Esophagus squamous epithelium (tissue), 5 donors: ENCODE measurements at regions not wholly inside any gene's neighbourhood (a gene's known extent, or its start where the extent isn't known, plus 50 kb on each side); places are given as distances from the start of the nearest gene placed in this dataset.

Source experiments
- DNase-seq: peaks from one replicate; lab custom pipeline; 2025; lab: John Stamatoyannopoulos, UW
- H3K27ac ChIP-seq, 4 donors: fragments of 200-600 bp; sonication (generic); one replicate each; pipeline ENCODE4 v1.5.1; 2016 to 2019; ENCODE audit warnings: mild to moderate bottlenecking in 1 of 4
- H3K27me3 ChIP-seq, 4 donors: fragments of 200-600 bp; sonication (generic); 1 replicate in 3 of 4; 2 replicates in 1 of 4; pipeline versions ENCODE4 v1.5.1 to v1.6.0; 2017 to 2021; ENCODE audit warnings: antibody characterized with exemption in 1 of 4
- H3K36me3 ChIP-seq, 3 donors: fragments of 200-600 bp; sonication (generic); one replicate each; pipeline ENCODE4 v1.5.1; 2016 to 2019
- H3K4me1 ChIP-seq, 3 donors: fragments of 200-600 bp; sonication (generic); one replicate each; pipeline ENCODE4 v1.5.1; 2017 to 2019
- H3K4me3 ChIP-seq, 4 donors: fragments of 200-600 bp; sonication (generic); 1 replicate in 3 of 4; 2 replicates in 1 of 4; pipeline ENCODE4 v1.5.1; 2016 to 2019; ENCODE audit warnings: mild to moderate bottlenecking in 2 of 4, moderate library complexity in 1 of 4
- H3K9me3 ChIP-seq, 3 donors: fragments of 200-600 bp; sonication (generic); one replicate each; pipeline ENCODE4 v1.5.1; 2016 to 2019
- CTCF ChIP-seq, 6 experiments: fragments of 450-650 bp in 4 of 6; fragments of 200-600 bp in 2 of 6; sonication (generic) in 2 of 6; IDR thresholded peaks; one replicate each; pipeline ENCODE4 v1.5.1; 2016 to 2019; ENCODE audit warnings: antibody characterized with exemption in 6 of 6, mild to moderate bottlenecking in 4 of 6, moderate library complexity in 4 of 6
- POLR2A ChIP-seq, 4 donors: fragments of 450-650 bp; IDR thresholded peaks; one replicate each; pipeline ENCODE4 v1.6.1; 2017; ENCODE audit warnings: antibody characterized with exemption in 4 of 4, mild to moderate bottlenecking in 4 of 4, moderate library complexity in 3 of 4
- WGBS, 2 donors: methylation state at CpG; one replicate each; pipeline ENCODE4 v1.1.5; 2018; 5-methylcytosine and 5-hydroxymethylcytosine counted together
- intact Hi-C: fragments of 100-400 bp; cut with DNase I; formaldehyde crosslinking; loops from one replicate; pipeline ENCODE4 v1.15.0; 2022
- donor health status: DM: yes; HTN: yes; CAD: no.

- WGBS, 2 donors = 53 to 80% methylated on average over 10 of the region's 10 CpGs
- H3K4me3 ChIP-seq = no peak overlapping the region
- intact Hi-C loops = no loop called here
- H3K9me3 ChIP-seq = no peaks in the 10 kb centered on the region
- no peak overlapping the region for H3K27ac ChIP-seq
- TF ChIP-seq CTCF (IDR thresholded peaks at IDR 0.05) = no peak
- TF ChIP-seq POLR2A (IDR thresholded peaks at IDR 0.05) = no peak
- no peak for DNase-seq
- H3K36me3 ChIP-seq = no peaks in the 10 kb centered on the region
- H3K4me1 ChIP-seq = no peaks in the 10 kb centered on the region
- no peaks in the 10 kb centered on the region for H3K27me3 ChIP-seq
These were observed 427.4 kb upstream of the JARID2 start for GRCh38 chr6:14818422-14818884.

- H3K27ac ChIP-seq = no peak overlapping the region
- WGBS, 2 donors = 65 to 79% methylated on average over 4 of the region's 4 CpGs
- H3K27me3 ChIP-seq = no peaks in the 10 kb centered on the region
These were observed 426.9 kb upstream of the JARID2 start for GRCh38 chr6:14819001-14819400.

GRCh38 chr6:14819840-14820420, 425.9 kb upstream of the JARID2 start:
- intact Hi-C loops = no loop called here
- no peak overlapping the region for H3K4me3 ChIP-seq
- no peak for DNase-seq
- H3K27ac ChIP-seq = no peak overlapping the region
- 93 to 96% methylated on average over 11 to 12 of the region's 12 CpGs for WGBS, 2 donors
- no peaks in the 10 kb centered on the region for H3K9me3 ChIP-seq
- peaks cover 0 to 9% (median 0%) of the 10 kb centered on the region in 3 donors for H3K4me1 ChIP-seq
- H3K27me3 ChIP-seq = no peaks in the 10 kb centered on the region
- no peaks in the 10 kb centered on the region for H3K36me3 ChIP-seq
- TF ChIP-seq CTCF (IDR thresholded peaks at IDR 0.05) (no peak), POLR2A (IDR thresholded peaks at IDR 0.05) (no peak)

More at GRCh38 chr6:14819001-14819400, 426.9 kb upstream of the JARID2 start:
- Histone ChIP-seq H3K9me3 (no peaks in the 10 kb centered on the region), H3K4me1 (peaks cover 0 to 3% (median 0%) of the 10 kb centered on the region in 3 donors), H3K36me3 (no peaks in the 10 kb centered on the region), H3K4me3 (no peak overlapping the region)
- intact Hi-C loops = no loop called here
- no peak for DNase-seq
- TF ChIP-seq POLR2A (IDR thresholded peaks at IDR 0.05) (no peak), CTCF (IDR thresholded peaks at IDR 0.05) (no peak)

DNA sequence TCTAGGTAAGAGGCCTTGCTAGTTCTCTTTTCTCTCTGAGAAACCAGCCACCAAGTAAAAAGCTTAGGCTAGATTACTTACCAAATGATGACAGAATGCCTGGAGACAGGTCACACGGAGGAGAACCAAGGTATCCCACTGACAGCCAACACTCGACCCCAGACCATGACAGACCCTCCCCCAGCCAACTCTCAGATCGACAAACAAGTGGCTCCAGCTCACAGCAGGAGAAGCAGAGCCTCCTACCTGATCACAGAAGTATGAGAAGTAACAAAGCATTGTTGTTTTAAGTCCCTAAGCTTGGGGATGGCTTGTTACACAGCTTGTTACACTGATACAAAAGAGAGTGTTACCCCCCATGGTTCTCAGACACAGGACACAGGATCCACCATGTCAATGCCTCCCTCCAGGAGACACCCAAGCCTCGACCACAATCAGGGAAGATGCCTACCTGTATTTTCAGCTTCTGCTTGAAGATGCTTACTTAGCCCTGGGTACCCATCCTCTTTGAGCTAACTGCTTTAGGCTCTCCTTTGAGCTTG, 423.8 kb upstream of the JARID2 start:
- 53 to 70% methylated on average over 4 of the region's 4 CpGs for WGBS, 2 donors
- no peak for DNase-seq
- Histone ChIP-seq H3K4me1 (peaks cover 0 to 9% (median 0%) of the 10 kb centered on the region in 3 donors), H3K27me3 (no peaks in the 10 kb centered on the region), H3K4me3 (no peak overlapping the region), H3K27ac (no peak overlapping the region), H3K9me3 (no peaks in the 10 kb centered on the region), H3K36me3 (no peaks in the 10 kb centered on the region)
- intact Hi-C loops = no loop called here
- TF ChIP-seq POLR2A (IDR thresholded peaks at IDR 0.05) (no peak), CTCF (IDR thresholded peaks at IDR 0.05) (no peak)

GRCh38 chr6:14822679-14823078, 423.2 kb upstream of the JARID2 start:
- Histone ChIP-seq H3K27ac (no peak overlapping the region), H3K36me3 (no peaks in the 10 kb centered on the region), H3K4me1 (peaks cover 0 to 9% (median 0%) of the 10 kb centered on the region in 3 donors), H3K27me3 (no peaks in the 10 kb centered on the region), H3K9me3 (no peaks in the 10 kb centered on the region), H3K4me3 (no peak overlapping the region)
- TF ChIP-seq CTCF (IDR thresholded peaks at IDR 0.05) (no peak), POLR2A (IDR thresholded peaks at IDR 0.05) (no peak)
- DNase-seq = no peak
- intact Hi-C loops = no loop called here
- 76 to 80% methylated on average over 7 of the region's 7 CpGs for WGBS, 2 donors
